ENCODE measurements at regions not wholly inside any gene's neighbourhood (a gene's known extent, or its start where the extent isn't known, plus 50 kb on each side); places are given as distances from the start of the nearest gene placed in this dataset.

- Histone ChIP-seq H3K4me2 (ENCODE audit: unreplicated experiment) (peak overlapping the region; percentile 74), H3K27me3 (replicated peaks; ENCODE audit: insufficient read depth) (no peaks in the 10 kb centered on the region), H2AFZ (no peak overlapping the region), H3K27ac (no peak overlapping the region), H3K4me1 (ENCODE audit: insufficient read depth) (peaks cover 16% of the 10 kb centered on the region), H3K4me3 (no peak overlapping the region), H4K20me1 (ENCODE audit: insufficient read depth) (no peaks in the 10 kb centered on the region), H3K9ac (no peak overlapping the region), H3K9me3 (ENCODE audit: low read depth) (no peaks in the 10 kb centered on the region), H3F3A (ENCODE audit: insufficient read depth) (no peaks in the 10 kb centered on the region), H3K36me3 (ENCODE audit: low read depth) (no peaks in the 10 kb centered on the region), H3K79me2 (ENCODE audit: insufficient read depth) (no peaks in the 10 kb centered on the region), H3K9me2 (ENCODE audit: insufficient read depth) (no peaks in the 10 kb centered on the region)
- peak; percentile 35 for DNase-seq
- WGBS, 2 experiments (ENCODE audit: low coverage in 1 of 2, low lambda C conversion rate in 2 of 2, missing lambda C conversion rate in 2 of 2) = 34 to 38% methylated on average over 4 of the region's 4 CpGs
- in situ Hi-C loops (cut with MboI) = no loop called here
- no peak for TF ChIP-seq EZH2 (IDR thresholded peaks at IDR 0.05; ENCODE audit: insufficient read depth, poor library complexity, severe bottlenecking)
- no peak for TF ChIP-seq EZH2phosphoT487 (IDR thresholded peaks at IDR 0.05; ENCODE audit: insufficient read depth, low read depth)
Observed at GRCh38 chr4:176498617-176499256, 179.0 kb downstream of the SPCS3 start.

GRCh38 chr4:176499518-176499917 is 179.8 kb downstream of the SPCS3 start:
- Histone ChIP-seq H3K4me3 (peak overlapping the region; percentile 61), H3K4me1 (ENCODE audit: insufficient read depth) (peaks cover 16% of the 10 kb centered on the region), H3K4me2 (ENCODE audit: unreplicated experiment) (peak overlapping the region; percentile 74), H3K9me2 (ENCODE audit: insufficient read depth) (no peaks in the 10 kb centered on the region), H3K27me3 (replicated peaks; ENCODE audit: insufficient read depth) (no peaks in the 10 kb centered on the region), H3K27ac (peak overlapping the region; percentile 6), H3K9ac (peak overlapping the region; percentile 24), H3K79me2 (ENCODE audit: insufficient read depth) (no peaks in the 10 kb centered on the region), H3F3A (ENCODE audit: insufficient read depth) (no peaks in the 10 kb centered on the region), H2AFZ (peak overlapping the region; percentile 25; the same call in 1 of the 2 replicates), H4K20me1 (ENCODE audit: insufficient read depth) (no peaks in the 10 kb centered on the region), H3K36me3 (ENCODE audit: low read depth) (no peaks in the 10 kb centered on the region), H3K9me3 (ENCODE audit: low read depth) (no peaks in the 10 kb centered on the region)
- in situ Hi-C loops (cut with MboI) = no loop called here
- DNase-seq = peak; percentile 79
- 0 to 4% methylated on average over 2 of the region's 2 CpGs for WGBS, 2 experiments (ENCODE audit: low coverage in 1 of 2, low lambda C conversion rate in 2 of 2, missing lambda C conversion rate in 2 of 2)
- TF ChIP-seq EZH2phosphoT487 (IDR thresholded peaks at IDR 0.05; ENCODE audit: insufficient read depth, low read depth) = no peak
- no peak for TF ChIP-seq EZH2 (IDR thresholded peaks at IDR 0.05; ENCODE audit: insufficient read depth, poor library complexity, severe bottlenecking)

GRCh38 chr4:176500894-176501293 is 181.1 kb downstream of the SPCS3 start:
- H2AFZ ChIP-seq = no peak overlapping the region
- WGBS, 2 experiments (ENCODE audit: low coverage in 1 of 2, low lambda C conversion rate in 2 of 2, missing lambda C conversion rate in 2 of 2) = 96 to 97% methylated on average over 1 of the region's 1 CpG
- DNase-seq = no peak
- TF ChIP-seq EZH2phosphoT487 (IDR thresholded peaks at IDR 0.05; ENCODE audit: insufficient read depth, low read depth) (no peak), EZH2 (IDR thresholded peaks at IDR 0.05; ENCODE audit: insufficient read depth, poor library complexity, severe bottlenecking) (no peak)
- no peaks in the 10 kb centered on the region for H4K20me1 ChIP-seq (ENCODE audit: insufficient read depth)
- H3K36me3 ChIP-seq (ENCODE audit: low read depth) = no peaks in the 10 kb centered on the region
- no peak overlapping the region for H3K4me3 ChIP-seq
- in situ Hi-C loops (cut with MboI) = no loop called here
- no peaks in the 10 kb centered on the region for H3F3A ChIP-seq (ENCODE audit: insufficient read depth)
- no peaks in the 10 kb centered on the region for H3K9me3 ChIP-seq (ENCODE audit: low read depth)
- peaks cover 16% of the 10 kb centered on the region for H3K4me1 ChIP-seq (ENCODE audit: insufficient read depth)
- no peak overlapping the region for H3K27ac ChIP-seq
- H3K9ac ChIP-seq = no peak overlapping the region
- H3K27me3 ChIP-seq (replicated peaks; ENCODE audit: insufficient read depth) = no peaks in the 10 kb centered on the region
- H3K9me2 ChIP-seq (ENCODE audit: insufficient read depth) = no peaks in the 10 kb centered on the region
- H3K4me2 ChIP-seq (ENCODE audit: unreplicated experiment) = no peak overlapping the region
- H3K79me2 ChIP-seq (ENCODE audit: insufficient read depth) = no peaks in the 10 kb centered on the region

- TF ChIP-seq EZH2phosphoT487 (IDR thresholded peaks at IDR 0.05; ENCODE audit: insufficient read depth, low read depth) (no peak), EZH2 (IDR thresholded peaks at IDR 0.05; ENCODE audit: insufficient read depth, poor library complexity, severe bottlenecking) (no peak)
- DNase-seq = no peak
- Histone ChIP-seq H3K4me3 (no peak overlapping the region), H3K9me2 (ENCODE audit: insufficient read depth) (no peaks in the 10 kb centered on the region), H3K27me3 (replicated peaks; ENCODE audit: insufficient read depth) (no peaks in the 10 kb centered on the region), H3K9ac (no peak overlapping the region), H3K4me2 (ENCODE audit: unreplicated experiment) (no peak overlapping the region), H3K4me1 (ENCODE audit: insufficient read depth) (peaks cover 5% of the 10 kb centered on the region; the same call in 1 of the 2 replicates), H3K9me3 (ENCODE audit: low read depth) (no peaks in the 10 kb centered on the region), H2AFZ (no peak overlapping the region), H4K20me1 (ENCODE audit: insufficient read depth) (no peaks in the 10 kb centered on the region), H3K79me2 (ENCODE audit: insufficient read depth) (no peaks in the 10 kb centered on the region), H3K27ac (no peak overlapping the region), H3F3A (ENCODE audit: insufficient read depth) (no peaks in the 10 kb centered on the region), H3K36me3 (ENCODE audit: low read depth) (no peaks in the 10 kb centered on the region)
- WGBS, 2 experiments (ENCODE audit: low coverage in 1 of 2, low lambda C conversion rate in 2 of 2, missing lambda C conversion rate in 2 of 2) = 32 to 38% methylated on average over 2 of the region's 2 CpGs
- in situ Hi-C loops (cut with MboI) = no loop called here
Observed at GRCh38 chr4:176504118-176504517, 184.4 kb downstream of the SPCS3 start.
